ENCODE measurements at regions not wholly inside any gene's neighbourhood (a gene's known extent, or its start where the extent isn't known, plus 50 kb on each side); places are given as distances from the start of the nearest gene placed in this dataset.

GRCh38 chr11:100584201-100584985 is 102.7 kb upstream of the ARHGAP42 start:
- no peak for DNase-seq
- no peaks in the 10 kb centered on the region for H3K9me3 ChIP-seq
- H3K4me1 ChIP-seq: no peaks in the 10 kb centered on the region
- intact Hi-C loops (cut with DNase I): no loop called here
- H3K27ac ChIP-seq: no peak overlapping the region
- no peaks in the 10 kb centered on the region for H3K27me3 ChIP-seq
- no peak overlapping the region for H3K4me3 ChIP-seq
- H3K36me3 ChIP-seq: no peaks in the 10 kb centered on the region
- TF ChIP-seq POLR2A (IDR thresholded peaks at IDR 0.05) (no peak), CTCF (IDR thresholded peaks at IDR 0.05) (no peak), EP300 (IDR thresholded peaks at IDR 0.05) (no peak), POLR2AphosphoS5 (IDR thresholded peaks at IDR 0.05) (no peak)
- WGBS, 2 donors: 72 to 76% methylated on average over 3 of the region's 3 CpGs

- Histone ChIP-seq H3K4me3 (no peak overlapping the region), H3K27ac (no peak overlapping the region), H3K27me3 (no peaks in the 10 kb centered on the region), H3K36me3 (no peaks in the 10 kb centered on the region), H3K4me1 (no peaks in the 10 kb centered on the region), H3K9me3 (no peaks in the 10 kb centered on the region)
- intact Hi-C loops (cut with DNase I): no loop called here
- DNase-seq: no peak
- WGBS, 2 donors: 68 to 74% methylated on average over 2 of the region's 2 CpGs
- TF ChIP-seq POLR2A (IDR thresholded peaks at IDR 0.05): no peak
- peak in 1 of 4 donors; percentile 12 for TF ChIP-seq EP300 (IDR thresholded peaks at IDR 0.05)
These were observed 101.4 kb upstream of the ARHGAP42 start for GRCh38 chr11:100585728-100586127.

- Histone ChIP-seq H3K27ac (no peak overlapping the region), H3K36me3 (no peaks in the 10 kb centered on the region), H3K27me3 (no peaks in the 10 kb centered on the region), H3K9me3 (no peaks in the 10 kb centered on the region), H3K4me3 (no peak overlapping the region), H3K4me1 (no peaks in the 10 kb centered on the region)
- 86 to 90% methylated on average over 2 of the region's 2 CpGs for WGBS, 2 donors
- no peak for DNase-seq
- TF ChIP-seq POLR2A (IDR thresholded peaks at IDR 0.05) (no peak), EP300 (IDR thresholded peaks at IDR 0.05) (no peak), POLR2AphosphoS5 (IDR thresholded peaks at IDR 0.05) (no peak)
- intact Hi-C loops (cut with DNase I): no loop called here
These were observed 100.6 kb upstream of the ARHGAP42 start for GRCh38 chr11:100586361-100587101.

GRCh38 chr11:100592619-100593260 is 94.3 kb upstream of the ARHGAP42 start:
- WGBS, 2 donors: 80% methylated on average over 6 of the region's 6 CpGs
- TF ChIP-seq POLR2A (IDR thresholded peaks at IDR 0.05) (no peak), CTCF (IDR thresholded peaks at IDR 0.05) (no peak), POLR2AphosphoS5 (IDR thresholded peaks at IDR 0.05) (no peak), EP300 (IDR thresholded peaks at IDR 0.05) (no peak)
- Histone ChIP-seq H3K27ac (no peak overlapping the region), H3K4me3 (no peak overlapping the region), H3K36me3 (no peaks in the 10 kb centered on the region), H3K9me3 (no peaks in the 10 kb centered on the region), H3K27me3 (no peaks in the 10 kb centered on the region), H3K4me1 (no peaks in the 10 kb centered on the region)
- intact Hi-C loops (cut with DNase I): no loop called here
- DNase-seq: no peak

GRCh38 chr11:100593291-100593690 is 93.8 kb upstream of the ARHGAP42 start:
- intact Hi-C loops (cut with DNase I): no loop called here
- Histone ChIP-seq H3K4me1 (no peaks in the 10 kb centered on the region), H3K9me3 (no peaks in the 10 kb centered on the region), H3K27me3 (no peaks in the 10 kb centered on the region), H3K4me3 (no peak overlapping the region), H3K36me3 (no peaks in the 10 kb centered on the region), H3K27ac (no peak overlapping the region)
- TF ChIP-seq POLR2AphosphoS5 (IDR thresholded peaks at IDR 0.05): no peak
- TF ChIP-seq EP300 (IDR thresholded peaks at IDR 0.05): no peak
- no peak for TF ChIP-seq CTCF (IDR thresholded peaks at IDR 0.05)
- no peak for TF ChIP-seq POLR2A (IDR thresholded peaks at IDR 0.05)
- WGBS, 2 donors: 76 to 85% methylated on average over 2 of the region's 2 CpGs
- DNase-seq: no peak
